Mesendoderm (in vitro differentiated cells): ENCODE measurements at regions not wholly inside any gene's neighbourhood (a gene's known extent, or its start where the extent isn't known, plus 50 kb on each side); places are given as distances from the start of the nearest gene placed in this dataset.

Experiments used
- DNase-seq: peaks from one replicate; pipeline ENCODE4 v3.0.0; 2013
- H2AK5ac ChIP-seq: 2 replicates; pipeline ENCODE4 v1.6.1; 2013; ENCODE audit warnings: low read length, inconsistent platforms
- H2BK120ac ChIP-seq: 2 replicates; pipeline ENCODE4 v1.6.1; 2013; ENCODE audit warnings: low read depth, mild to moderate bottlenecking, low read length, moderate library complexity, mixed read lengths
- H2BK15ac ChIP-seq: replicated peaks from 2 replicates; pipeline ENCODE4 v1.6.1; 2013; ENCODE audit warnings: low read depth, mild to moderate bottlenecking, moderate library complexity
- H2BK5ac ChIP-seq: 2 replicates; pipeline ENCODE4 v1.6.1; 2013; ENCODE audit warnings: low read length, inconsistent platforms
- H3K18ac ChIP-seq: 2 replicates; pipeline ENCODE4 v1.6.1; 2013; ENCODE audit warnings: mild to moderate bottlenecking, low read length, mixed read lengths
- H3K23ac ChIP-seq: one replicate; pipeline ENCODE4 v1.6.1; 2013; ENCODE audit warnings: low read length
- H3K27ac ChIP-seq: 2 replicates; pipeline ENCODE4 v1.5.1; 2013; ENCODE audit warnings: low read depth, mild to moderate bottlenecking, inconsistent platforms, low read length, moderate library complexity
- H3K27me3 ChIP-seq: 2 replicates; pipeline ENCODE4 v1.6.1; 2013; ENCODE audit warnings: low read length, control low read depth, mild to moderate bottlenecking, inconsistent platforms; ENCODE audit not compliant: insufficient read depth, poor library complexity
- H3K36me3 ChIP-seq: 2 replicates; pipeline ENCODE4 v1.6.1; 2013; ENCODE audit warnings: low read length, inconsistent platforms; ENCODE audit not compliant: control insufficient read depth, insufficient read depth
- H3K4ac ChIP-seq: one replicate; pipeline ENCODE4 v1.6.1; 2013; ENCODE audit warnings: low read depth, mild to moderate bottlenecking, low read length, moderate library complexity
- H3K4me1 ChIP-seq: 2 replicates; pipeline ENCODE4 v1.6.1; 2013; ENCODE audit warnings: low read depth, low read length, inconsistent platforms; ENCODE audit not compliant: control insufficient read depth
- H3K4me2 ChIP-seq: 2 replicates; pipeline ENCODE4 v1.6.1; 2013; ENCODE audit warnings: low read length
- H3K4me3 ChIP-seq: 2 replicates; pipeline ENCODE4 v1.5.1; 2013; ENCODE audit warnings: mild to moderate bottlenecking, low read length
- H3K56ac ChIP-seq: one replicate; pipeline ENCODE4 v1.6.1; 2013; ENCODE audit warnings: low read length
- H3K79me1 ChIP-seq: 2 replicates; pipeline ENCODE4 v1.6.1; 2013; ENCODE audit warnings: low read length, inconsistent platforms
- H3K79me2 ChIP-seq: 2 replicates; pipeline ENCODE4 v1.6.1; 2013; ENCODE audit warnings: mild to moderate bottlenecking, low read length; ENCODE audit not compliant: control insufficient read depth, insufficient read depth
- H3K9ac ChIP-seq: 2 replicates; pipeline ENCODE4 v1.6.1; 2013; ENCODE audit warnings: low read length, inconsistent platforms
- H4K5ac ChIP-seq: one replicate; pipeline ENCODE4 v1.6.1; 2013; ENCODE audit warnings: low read length
- H4K8ac ChIP-seq: one replicate; pipeline ENCODE4 v1.6.1; 2013; ENCODE audit warnings: low read depth, mild to moderate bottlenecking, control low read depth, low read length, moderate library complexity
- WGBS: extraction: QIAGEN DNeasy Blood & Tissue Kit; methylation state at CpG from one replicate; pipeline ENCODE4 v1.1.7; 2013; ENCODE audit warnings: low lambda C conversion rate, missing lambda C conversion rate; ENCODE audit not compliant: insufficient coverage; ENCODE audit errors: extremely low coverage; 5-methylcytosine and 5-hydroxymethylcytosine counted together

DNA sequence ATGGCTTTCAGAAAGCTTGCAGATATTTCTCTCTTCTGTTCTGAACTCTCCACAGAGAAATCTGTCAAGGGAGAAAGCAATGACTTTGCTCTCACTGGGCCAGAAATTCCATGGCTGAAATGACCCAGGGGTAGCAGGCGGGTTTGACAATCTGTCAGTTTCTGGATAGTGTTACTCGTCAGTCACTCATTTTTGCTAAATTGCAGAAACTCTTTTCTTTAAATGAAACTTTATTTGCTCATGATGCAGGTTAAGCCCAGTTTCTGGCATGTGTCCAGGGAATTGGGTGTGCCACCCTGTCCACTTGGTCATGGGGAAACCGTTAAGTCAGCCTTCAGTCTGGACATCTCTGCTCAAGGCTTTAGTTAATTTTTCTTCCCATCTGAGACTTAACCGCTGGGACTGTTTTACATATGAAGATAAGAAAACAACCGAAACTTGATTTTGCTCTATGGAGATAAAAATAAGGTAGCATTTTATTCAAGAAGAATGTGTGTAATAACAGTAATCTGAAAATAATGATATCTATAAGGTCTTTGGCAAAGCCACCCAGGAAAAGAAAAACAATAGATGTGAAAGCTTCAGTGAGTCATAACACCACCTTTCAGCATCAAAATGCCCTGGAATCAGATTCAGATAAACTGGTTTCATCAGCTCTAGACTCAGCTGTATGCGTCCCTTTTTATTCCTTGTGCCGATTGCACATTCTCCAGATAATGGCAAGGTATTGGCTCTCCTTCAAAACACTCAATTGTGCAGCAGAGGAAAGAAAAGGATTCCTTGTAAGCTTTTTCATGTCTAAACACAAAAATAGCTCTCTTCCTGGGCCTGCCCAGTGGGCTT lies 308.3 kb downstream of the ZSWIM6 start:
- WGBS, result no CpG with 5 or more reads among the region's 7 CpGs
- no peak overlapping the region for H3K4me3 ChIP-seq

GRCh38 chr5:61641748-61642565 lies 309.9 kb downstream of the ZSWIM6 start:
- Histone ChIP-seq H3K18ac (no peak overlapping the region), H3K4me1 (no peaks in the 10 kb centered on the region), H3K9ac (no peak overlapping the region), H3K23ac (no peak overlapping the region), H4K8ac (no peak overlapping the region), H3K27me3 (no peaks in the 10 kb centered on the region), H3K4ac (no peak overlapping the region), H3K79me2 (no peaks in the 10 kb centered on the region), H2BK120ac (no peak overlapping the region), H2BK5ac (no peak overlapping the region), H4K5ac (no peak overlapping the region), H3K36me3 (no peaks in the 10 kb centered on the region), H3K4me2 (no peak overlapping the region), H3K4me3 (no peak overlapping the region), H3K79me1 (no peaks in the 10 kb centered on the region), H3K56ac (no peak overlapping the region), H2BK15ac (no peak overlapping the region), H3K27ac (no peak overlapping the region), H2AK5ac (no peak overlapping the region)
- WGBS, result no CpG with 5 or more reads among the region's 7 CpGs
- no peak for DNase-seq

More for the DNA sequence above, 308.3 kb downstream of the ZSWIM6 start:
- DNase-seq, result no peak
- Histone ChIP-seq H3K4me1 (no peaks in the 10 kb centered on the region), H3K27me3 (no peaks in the 10 kb centered on the region), H4K8ac (no peak overlapping the region), H2BK5ac (no peak overlapping the region), H3K18ac (no peak overlapping the region), H3K79me1 (no peaks in the 10 kb centered on the region), H2AK5ac (no peak overlapping the region), H3K4ac (no peak overlapping the region), H3K36me3 (no peaks in the 10 kb centered on the region), H3K9ac (no peak overlapping the region), H3K23ac (no peak overlapping the region), H2BK15ac (no peak overlapping the region), H2BK120ac (no peak overlapping the region), H3K56ac (no peak overlapping the region), H3K27ac (no peak overlapping the region), H3K79me2 (no peaks in the 10 kb centered on the region), H4K5ac (no peak overlapping the region), H3K4me2 (no peak overlapping the region)

DNA sequence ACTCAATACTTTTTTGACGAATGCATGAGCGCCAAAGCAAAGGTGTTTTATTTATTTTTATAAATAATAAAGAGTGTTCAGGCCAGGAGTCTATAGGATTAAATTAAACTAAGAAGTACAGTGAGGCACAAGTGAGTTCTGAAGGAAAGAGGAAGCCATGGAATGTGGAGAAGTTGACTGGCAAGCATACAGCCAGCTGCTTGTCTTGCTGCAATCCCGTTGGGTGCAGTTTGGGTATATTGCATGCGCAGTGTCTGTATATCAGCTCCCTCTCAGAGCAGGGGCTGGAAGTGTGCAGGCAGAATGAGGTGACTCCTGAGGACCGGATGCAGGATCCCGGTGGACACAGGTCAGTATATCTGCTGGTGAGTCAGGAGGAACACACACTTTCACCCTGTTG lies 315.6 kb downstream of the ZSWIM6 start:
- Histone ChIP-seq H2BK5ac (no peak overlapping the region), H2AK5ac (no peak overlapping the region), H3K9ac (no peak overlapping the region), H3K27me3 (no peaks in the 10 kb centered on the region), H3K4me1 (no peaks in the 10 kb centered on the region), H3K4me2 (no peak overlapping the region), H3K27ac (no peak overlapping the region), H2BK120ac (no peak overlapping the region), H3K36me3 (no peaks in the 10 kb centered on the region), H2BK15ac (no peak overlapping the region), H3K79me1 (no peaks in the 10 kb centered on the region), H4K8ac (no peak overlapping the region), H3K18ac (no peak overlapping the region), H3K56ac (no peak overlapping the region), H3K79me2 (no peaks in the 10 kb centered on the region), H3K4ac (no peak overlapping the region), H3K4me3 (no peak overlapping the region), H3K23ac (no peak overlapping the region), H4K5ac (no peak overlapping the region)
- DNase-seq, result no peak
- WGBS, result no CpG with 5 or more reads among the region's 6 CpGs

GRCh38 chr5:61649231-61649630 lies 317.2 kb downstream of the ZSWIM6 start:
- Histone ChIP-seq H3K27ac (no peak overlapping the region), H2BK15ac (no peak overlapping the region), H2BK120ac (no peak overlapping the region), H3K4me1 (no peaks in the 10 kb centered on the region), H3K18ac (no peak overlapping the region), H4K8ac (no peak overlapping the region), H2AK5ac (no peak overlapping the region), H3K23ac (no peak overlapping the region), H3K36me3 (no peaks in the 10 kb centered on the region), H3K4me3 (no peak overlapping the region), H3K4ac (no peak overlapping the region), H3K56ac (no peak overlapping the region), H3K4me2 (no peak overlapping the region), H3K27me3 (no peaks in the 10 kb centered on the region), H2BK5ac (no peak overlapping the region), H3K79me1 (no peaks in the 10 kb centered on the region), H3K9ac (no peak overlapping the region), H4K5ac (no peak overlapping the region), H3K79me2 (no peaks in the 10 kb centered on the region)
- no peak for DNase-seq
- no CpG with 5 or more reads among the region's 4 CpGs for WGBS

- no peak overlapping the region for H3K18ac ChIP-seq
- WGBS, result no CpG with 5 or more reads among the region's 5 CpGs
- H4K8ac ChIP-seq, result no peak overlapping the region
- no peaks in the 10 kb centered on the region for H3K4me1 ChIP-seq
- no peaks in the 10 kb centered on the region for H3K36me3 ChIP-seq
- no peak overlapping the region for H4K5ac ChIP-seq
- no peak overlapping the region for H3K4me3 ChIP-seq
- no peak overlapping the region for H3K56ac ChIP-seq
- no peak overlapping the region for H3K9ac ChIP-seq
- no peaks in the 10 kb centered on the region for H3K79me2 ChIP-seq
- H2AK5ac ChIP-seq, result no peak overlapping the region
- no peak for DNase-seq
- H3K4ac ChIP-seq, result no peak overlapping the region
- H3K79me1 ChIP-seq, result no peaks in the 10 kb centered on the region
- no peak overlapping the region for H2BK5ac ChIP-seq
- H3K27me3 ChIP-seq, result no peaks in the 10 kb centered on the region
- H3K27ac ChIP-seq, result no peak overlapping the region
- no peak overlapping the region for H3K23ac ChIP-seq
- H3K4me2 ChIP-seq, result no peak overlapping the region
- no peak overlapping the region for H2BK15ac ChIP-seq
- H2BK120ac ChIP-seq, result no peak overlapping the region
Observed at GRCh38 chr5:61649971-61650370, 317.9 kb downstream of the ZSWIM6 start.
